GM12872 (cell line): ENCODE measurements at regions not wholly inside any gene's neighbourhood (a gene's known extent, or its start where the extent isn't known, plus 50 kb on each side); places are given as distances from the start of the nearest gene placed in this dataset.
A peak's percentile ranks its signal among the peaks of the same experiment; 100 is the strongest.

Experiments
- CTCF ChIP-seq: IDR thresholded peaks from 3 replicates; pipeline ENCODE4 v1.5.1; 2011; ENCODE audit warnings: low read depth, mild to moderate bottlenecking, low read length, moderate library complexity; ENCODE audit not compliant: insufficient read depth

- no peak for TF ChIP-seq CTCF
These were observed 240.5 kb downstream of the CETN3 start for GRCh38 chr5:90169078-90169477.

GRCh38 chr5:90168399-90168798 lies 241.2 kb downstream of the CETN3 start:
- no peak for TF ChIP-seq CTCF

GRCh38 chr5:90166816-90167215 lies 242.7 kb downstream of the CETN3 start:
- no peak for TF ChIP-seq CTCF

GRCh38 chr5:90162324-90162723 lies 247.2 kb downstream of the CETN3 start:
- TF ChIP-seq CTCF = no peak

GRCh38 chr5:90161414-90161813 lies 248.1 kb downstream of the CETN3 start:
- peak; percentile 46 for TF ChIP-seq CTCF

GRCh38 chr5:90158131-90158530 lies 251.4 kb downstream of the CETN3 start:
- TF ChIP-seq CTCF = no peak

GRCh38 chr5:90153031-90153430 lies 256.5 kb downstream of the CETN3 start:
- TF ChIP-seq CTCF = no peak

GRCh38 chr5:90144625-90145327 lies 264.8 kb downstream of the CETN3 start:
- TF ChIP-seq CTCF = no peak
